ENCODE measurements at regions not wholly inside any gene's neighbourhood (a gene's known extent, or its start where the extent isn't known, plus 50 kb on each side); places are given as distances from the start of the nearest gene placed in this dataset.
A peak's percentile ranks its signal among the peaks of the same experiment; 100 is the strongest.

GRCh38 chr12:97813301-97813700, 350.7 kb downstream of the RMST start:
- TF ChIP-seq, protein P1, sequence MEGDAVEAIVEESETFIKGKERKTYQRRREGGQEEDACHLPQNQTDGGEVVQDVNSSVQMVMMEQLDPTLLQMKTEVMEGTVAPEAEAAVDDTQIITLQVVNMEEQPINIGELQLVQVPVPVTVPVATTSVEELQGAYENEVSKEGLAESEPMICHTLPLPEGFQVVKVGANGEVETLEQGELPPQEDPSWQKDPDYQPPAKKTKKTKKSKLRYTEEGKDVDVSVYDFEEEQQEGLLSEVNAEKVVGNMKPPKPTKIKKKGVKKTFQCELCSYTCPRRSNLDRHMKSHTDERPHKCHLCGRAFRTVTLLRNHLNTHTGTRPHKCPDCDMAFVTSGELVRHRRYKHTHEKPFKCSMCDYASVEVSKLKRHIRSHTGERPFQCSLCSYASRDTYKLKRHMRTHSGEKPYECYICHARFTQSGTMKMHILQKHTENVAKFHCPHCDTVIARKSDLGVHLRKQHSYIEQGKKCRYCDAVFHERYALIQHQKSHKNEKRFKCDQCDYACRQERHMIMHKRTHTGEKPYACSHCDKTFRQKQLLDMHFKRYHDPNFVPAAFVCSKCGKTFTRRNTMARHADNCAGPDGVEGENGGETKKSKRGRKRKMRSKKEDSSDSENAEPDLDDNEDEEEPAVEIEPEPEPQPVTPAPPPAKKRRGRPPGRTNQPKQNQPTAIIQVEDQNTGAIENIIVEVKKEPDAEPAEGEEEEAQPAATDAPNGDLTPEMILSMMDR (IDR thresholded peaks at IDR 0.05; ENCODE audit: control extremely low read depth, extremely low read depth) = no peak
- H3K36me3 ChIP-seq (ENCODE audit: control insufficient read depth in 4 of 4, insufficient read depth in 4 of 4, low read length in 4 of 4) = no peaks in the 10 kb centered on the region
- no peak overlapping the region for H3K9ac ChIP-seq (ENCODE audit: insufficient read depth in 1 of 2, low read length in 2 of 2)
- H3K4me3 ChIP-seq = no peak overlapping the region
- DNase-seq = no peak
- H3K27ac ChIP-seq (ENCODE audit: low read depth in 1 of 2, low read length in 1 of 2) = no peak overlapping the region
- ATAC-seq (ENCODE audit: insufficient read depth, low FRiP score) = no peak
- H3K4me1 ChIP-seq (ENCODE audit: control insufficient read depth in 5 of 5, insufficient read depth in 5 of 5, low read length in 5 of 5) = no peaks in the 10 kb centered on the region
- 85% methylated on average over 2 of the region's 2 CpGs for WGBS, 2 donors
- no peaks in the 10 kb centered on the region for H3K27me3 ChIP-seq (ENCODE audit: control insufficient read depth in 3 of 3, insufficient read depth in 3 of 3, low read length in 2 of 3)
- no peaks in the 10 kb centered on the region for H3K9me3 ChIP-seq (ENCODE audit: control insufficient read depth in 4 of 4, insufficient read depth in 3 of 4, low read length in 3 of 4)

DNA sequence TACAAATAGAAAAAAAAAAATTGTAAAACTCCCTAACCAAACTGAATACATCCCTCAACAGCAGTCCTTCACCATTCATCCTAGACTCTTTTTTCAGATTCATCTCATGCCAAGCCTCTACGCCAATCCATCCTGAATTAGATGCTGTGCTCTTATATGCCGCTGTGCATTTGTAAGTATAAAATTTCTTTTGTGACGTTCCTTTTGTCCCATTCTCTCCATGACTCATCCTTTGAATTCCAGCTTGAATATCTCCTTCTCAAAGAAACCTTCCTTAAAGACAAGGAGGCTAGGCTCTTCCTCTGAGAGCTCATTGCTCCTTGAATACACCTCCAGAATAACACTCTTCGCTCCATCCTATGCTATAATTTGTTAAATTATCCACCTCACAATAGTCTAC, 359.2 kb downstream of the RMST start:
- Histone ChIP-seq H3K9ac (ENCODE audit: insufficient read depth in 1 of 2, low read length in 2 of 2) (no peak overlapping the region), H3K27ac (ENCODE audit: low read depth in 1 of 2, low read length in 1 of 2) (no peak overlapping the region), H3K4me3 (no peak overlapping the region), H3K4me1 (ENCODE audit: control insufficient read depth in 5 of 5, insufficient read depth in 5 of 5, low read length in 5 of 5) (no peaks in the 10 kb centered on the region), H3K36me3 (ENCODE audit: control insufficient read depth in 4 of 4, insufficient read depth in 4 of 4, low read length in 4 of 4) (no peaks in the 10 kb centered on the region), H3K27me3 (ENCODE audit: control insufficient read depth in 3 of 3, insufficient read depth in 3 of 3, low read length in 2 of 3) (no peaks in the 10 kb centered on the region), H3K9me3 (ENCODE audit: control insufficient read depth in 4 of 4, insufficient read depth in 3 of 4, low read length in 3 of 4) (no peaks in the 10 kb centered on the region)
- TF ChIP-seq, protein P1 (IDR thresholded peaks at IDR 0.05; ENCODE audit: control extremely low read depth, extremely low read depth) = no peak
- WGBS, 2 donors = 86% methylated on average over 4 of the region's 4 CpGs
- DNase-seq (no peak), ATAC-seq (ENCODE audit: insufficient read depth, low FRiP score) (no peak)

DNA sequence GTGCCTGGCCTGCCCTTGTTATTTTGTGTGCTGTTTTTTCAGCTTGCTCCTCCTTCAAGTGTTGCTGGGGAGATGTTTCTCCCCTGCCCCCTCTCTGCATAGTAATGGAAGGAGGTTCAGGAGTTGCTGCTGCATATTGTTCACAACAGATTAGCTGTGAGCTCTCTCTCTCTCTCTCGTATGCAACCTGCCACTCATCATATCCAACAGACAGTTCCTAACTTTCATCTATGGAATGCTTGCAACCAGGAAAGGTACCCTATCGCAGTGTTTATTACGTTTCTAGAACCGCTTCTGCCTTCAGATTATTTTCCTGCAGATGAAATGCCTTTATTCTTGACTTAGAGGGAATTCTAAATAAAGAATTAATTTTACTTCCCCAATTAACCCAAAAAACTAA, 372.9 kb downstream of the RMST start:
- DNase-seq = no peak
- no peak overlapping the region for H3K4me3 ChIP-seq
- H3K36me3 ChIP-seq (ENCODE audit: control insufficient read depth in 4 of 4, insufficient read depth in 4 of 4, low read length in 4 of 4) = no peaks in the 10 kb centered on the region
- no peaks in the 10 kb centered on the region for H3K27me3 ChIP-seq (ENCODE audit: control insufficient read depth in 3 of 3, insufficient read depth in 3 of 3, low read length in 2 of 3)
- TF ChIP-seq, protein P1 (IDR thresholded peaks at IDR 0.05; ENCODE audit: control extremely low read depth, extremely low read depth) = no peak
- no peak overlapping the region for H3K27ac ChIP-seq (ENCODE audit: low read depth in 1 of 2, low read length in 1 of 2)
- peaks cover 0 to 3% (median 0%) of the 10 kb centered on the region in 5 donors for H3K4me1 ChIP-seq (ENCODE audit: control insufficient read depth in 5 of 5, insufficient read depth in 5 of 5, low read length in 5 of 5)
- ATAC-seq (ENCODE audit: insufficient read depth, low FRiP score) = no peak
- H3K9ac ChIP-seq (ENCODE audit: insufficient read depth in 1 of 2, low read length in 2 of 2) = no peak overlapping the region
- 85 to 86% methylated on average over 4 of the region's 4 CpGs for WGBS, 2 donors
- H3K9me3 ChIP-seq (ENCODE audit: control insufficient read depth in 4 of 4, insufficient read depth in 3 of 4, low read length in 3 of 4) = no peaks in the 10 kb centered on the region

- no peak overlapping the region for H3K9ac ChIP-seq (ENCODE audit: insufficient read depth in 1 of 2, low read length in 2 of 2)
- peaks cover 0 to 3% (median 0%) of the 10 kb centered on the region in 5 donors for H3K4me1 ChIP-seq (ENCODE audit: control insufficient read depth in 5 of 5, insufficient read depth in 5 of 5, low read length in 5 of 5)
- TF ChIP-seq, protein P1 (IDR thresholded peaks at IDR 0.05; ENCODE audit: control extremely low read depth, extremely low read depth) = no peak
- H3K27ac ChIP-seq (ENCODE audit: low read depth in 1 of 2, low read length in 1 of 2) = no peak overlapping the region
- no peaks in the 10 kb centered on the region for H3K36me3 ChIP-seq (ENCODE audit: control insufficient read depth in 4 of 4, insufficient read depth in 4 of 4, low read length in 4 of 4)
- no peak overlapping the region for H3K4me3 ChIP-seq
- peak; percentile 88 for ATAC-seq (ENCODE audit: insufficient read depth, low FRiP score)
- H3K27me3 ChIP-seq (ENCODE audit: control insufficient read depth in 3 of 3, insufficient read depth in 3 of 3, low read length in 2 of 3) = no peaks in the 10 kb centered on the region
- no peak for DNase-seq
- no peaks in the 10 kb centered on the region for H3K9me3 ChIP-seq (ENCODE audit: control insufficient read depth in 4 of 4, insufficient read depth in 3 of 4, low read length in 3 of 4)
These were observed 374.8 kb downstream of the RMST start for GRCh38 chr12:97837401-97837800.
